Fibroblast of peridontal ligament (primary cell): ENCODE measurements at regions not wholly inside any gene's neighbourhood (a gene's known extent, or its start where the extent isn't known, plus 50 kb on each side); places are given as distances from the start of the nearest gene placed in this dataset.

Experiments used
- DNase-seq: peaks from one replicate; pipeline ENCODE4 v3.0.0-alpha.2; 2010; ENCODE audit errors: extremely low read depth

GRCh38 chr20:60693496-60694133, 558.4 kb upstream of the CDH4 start:
- DNase-seq = no peak

DNA sequence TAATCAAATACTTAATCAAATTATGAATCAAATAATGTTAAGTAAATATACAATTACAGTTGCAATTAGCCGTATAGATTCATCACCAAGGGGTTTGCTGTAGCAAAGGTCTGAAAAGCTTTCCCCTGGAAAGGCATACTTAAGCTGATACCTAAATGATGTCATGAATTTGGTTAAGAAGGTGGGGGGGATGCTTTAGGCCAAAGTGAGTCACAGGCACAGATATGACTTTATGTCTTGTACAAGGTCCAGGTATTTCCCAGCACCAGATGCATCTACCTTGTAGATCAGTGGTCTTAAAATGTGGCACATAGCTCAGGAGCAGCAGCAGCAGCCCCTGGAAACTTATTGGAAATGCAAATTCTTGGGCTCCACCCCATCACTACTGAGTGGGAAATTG, 557.3 kb upstream of the CDH4 start:
- DNase-seq = no peak

GRCh38 chr20:60695226-60696000, 556.6 kb upstream of the CDH4 start:
- no peak for DNase-seq

GRCh38 chr20:60697252-60697651, 554.8 kb upstream of the CDH4 start:
- DNase-seq = no peak

DNA sequence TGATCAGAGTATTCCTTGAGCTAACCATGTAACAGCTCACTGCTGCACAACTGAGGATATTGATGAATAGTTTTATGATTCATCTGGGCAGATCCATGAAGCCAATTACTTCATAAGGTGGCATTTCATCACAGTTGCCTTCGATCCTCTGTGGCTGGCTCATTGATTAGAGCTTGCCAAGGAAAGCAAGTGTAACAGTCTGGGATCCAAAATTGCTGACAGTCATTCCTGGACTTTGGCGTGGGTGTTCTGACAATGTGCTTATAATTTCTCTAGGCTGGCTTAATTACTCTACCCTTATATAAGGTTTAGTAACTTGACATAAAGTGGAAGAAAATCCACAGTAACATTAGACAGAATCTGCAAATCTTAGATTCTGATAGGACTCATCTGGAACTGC, 551.3 kb upstream of the CDH4 start:
- DNase-seq = no peak

DNA sequence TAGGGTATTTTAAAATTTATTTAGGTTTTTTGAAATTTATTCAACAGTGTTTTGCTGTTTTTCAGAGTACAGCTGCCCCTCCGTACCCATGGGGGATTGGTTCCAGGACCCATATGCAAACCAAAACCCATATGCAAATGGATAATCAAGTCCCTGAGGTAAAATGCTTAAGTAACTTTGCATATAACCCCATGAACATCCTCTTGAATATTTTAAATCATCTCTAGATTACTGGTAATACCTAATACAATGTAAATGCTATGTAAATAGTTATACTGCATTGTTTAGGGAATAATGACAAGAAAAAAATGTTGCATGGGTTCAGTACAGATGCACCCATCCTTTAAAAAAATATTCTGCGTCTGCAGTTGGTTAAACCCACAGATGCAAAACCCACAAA, 547.9 kb upstream of the CDH4 start:
- no peak for DNase-seq

GRCh38 chr20:60713396-60713795, 538.7 kb upstream of the CDH4 start:
- no peak for DNase-seq

GRCh38 chr20:60715172-60715571, 536.9 kb upstream of the CDH4 start:
- DNase-seq = no peak

GRCh38 chr20:60718743-60719480, 533.1 kb upstream of the CDH4 start:
- no peak for DNase-seq

GRCh38 chr20:60725311-60725906, 526.7 kb upstream of the CDH4 start:
- no peak for DNase-seq

DNA sequence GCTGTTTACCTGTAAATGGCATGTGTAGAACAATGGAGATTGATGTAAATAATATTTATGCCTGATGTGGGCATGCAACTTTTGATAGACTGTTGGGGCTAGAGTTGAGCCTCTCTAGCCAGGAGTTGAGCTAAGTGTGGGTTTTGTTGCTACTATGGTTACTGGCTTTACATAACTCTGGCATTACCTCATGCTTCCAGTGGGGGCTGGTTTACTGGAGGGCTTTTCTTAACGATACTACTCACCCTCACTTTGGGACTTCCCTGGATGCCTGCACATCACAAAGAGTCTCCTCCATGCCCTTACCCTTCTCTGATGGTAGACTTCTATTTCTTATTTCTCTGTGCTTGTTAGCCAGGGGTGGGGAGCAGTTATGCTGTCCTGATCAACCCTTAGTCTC, 524.6 kb upstream of the CDH4 start:
- no peak for DNase-seq

DNA sequence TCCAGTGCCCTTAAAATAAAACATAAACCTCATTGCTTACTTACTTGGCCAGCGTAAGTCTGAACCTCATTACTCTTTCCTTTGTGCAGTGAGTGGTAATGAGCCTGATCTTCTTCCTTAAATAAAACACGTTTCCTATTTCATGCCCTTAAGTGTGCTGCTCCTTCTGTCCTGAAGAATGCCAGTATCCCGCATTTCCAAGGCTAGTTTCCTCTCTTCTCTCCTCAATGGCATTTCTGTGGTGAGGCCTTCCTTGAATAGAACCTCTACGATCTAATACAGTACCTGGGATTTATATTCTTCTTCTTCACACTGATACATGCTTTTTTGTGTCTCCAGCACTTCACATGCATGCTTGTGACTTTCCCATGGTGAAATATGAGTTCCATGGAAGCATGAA, 523.4 kb upstream of the CDH4 start:
- DNase-seq = no peak

DNA sequence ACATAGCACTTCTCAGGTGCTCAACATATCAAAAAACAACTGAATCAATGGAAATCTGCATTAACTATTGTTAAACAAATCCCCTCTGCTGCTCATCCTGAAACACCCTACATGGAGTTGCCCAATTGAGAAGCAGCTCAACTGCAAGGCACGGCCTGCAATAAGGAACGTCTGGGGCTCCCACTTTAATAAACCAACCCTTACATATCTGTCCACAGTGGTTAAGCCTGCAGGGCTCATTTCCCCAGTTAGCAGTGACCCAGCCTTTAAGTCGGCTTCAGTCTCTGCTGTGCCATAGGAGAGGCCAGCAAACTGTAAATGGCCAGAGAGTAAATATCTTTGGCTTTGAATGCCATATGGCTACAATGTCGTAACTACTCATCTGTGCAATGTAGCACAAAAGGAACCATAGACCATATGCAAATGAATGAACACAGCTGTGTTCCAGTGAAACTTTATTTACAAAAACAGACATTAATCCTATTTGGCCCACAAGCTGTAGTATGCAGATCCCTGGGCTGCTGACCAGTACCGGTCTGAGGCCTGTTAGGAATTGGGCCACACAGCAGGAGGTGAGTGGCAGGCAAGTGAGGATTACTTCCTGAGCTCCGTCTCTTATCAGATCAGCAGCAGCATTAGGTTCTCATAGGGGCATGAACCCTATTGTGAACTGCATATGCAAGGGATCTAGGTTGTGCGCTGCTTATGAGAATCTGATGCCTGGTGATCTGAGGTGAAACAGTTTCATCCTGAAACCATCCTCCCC, 522.7 kb upstream of the CDH4 start:
- DNase-seq = no peak

GRCh38 chr20:60732322-60732721, 519.7 kb upstream of the CDH4 start:
- DNase-seq = no peak

DNA sequence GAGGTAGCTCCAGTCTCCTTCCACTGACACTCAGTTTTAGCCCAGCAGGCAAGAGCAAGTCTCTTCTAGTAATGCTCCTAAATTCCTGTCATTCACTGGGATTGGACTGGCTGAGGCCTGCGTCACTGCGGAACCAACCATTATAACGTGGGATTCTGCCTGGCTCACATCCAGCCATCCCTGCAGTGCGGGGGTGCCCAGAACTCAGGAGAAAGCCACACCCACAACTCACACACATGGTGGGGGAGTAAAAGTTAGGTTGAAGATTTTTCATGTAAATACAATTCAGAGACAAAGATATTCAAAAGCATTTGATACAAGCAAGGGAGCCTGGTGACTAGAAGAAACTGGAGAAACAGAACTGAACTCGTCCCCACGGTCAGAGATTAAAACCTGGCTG, 504.0 kb upstream of the CDH4 start:
- no peak for DNase-seq

DNA sequence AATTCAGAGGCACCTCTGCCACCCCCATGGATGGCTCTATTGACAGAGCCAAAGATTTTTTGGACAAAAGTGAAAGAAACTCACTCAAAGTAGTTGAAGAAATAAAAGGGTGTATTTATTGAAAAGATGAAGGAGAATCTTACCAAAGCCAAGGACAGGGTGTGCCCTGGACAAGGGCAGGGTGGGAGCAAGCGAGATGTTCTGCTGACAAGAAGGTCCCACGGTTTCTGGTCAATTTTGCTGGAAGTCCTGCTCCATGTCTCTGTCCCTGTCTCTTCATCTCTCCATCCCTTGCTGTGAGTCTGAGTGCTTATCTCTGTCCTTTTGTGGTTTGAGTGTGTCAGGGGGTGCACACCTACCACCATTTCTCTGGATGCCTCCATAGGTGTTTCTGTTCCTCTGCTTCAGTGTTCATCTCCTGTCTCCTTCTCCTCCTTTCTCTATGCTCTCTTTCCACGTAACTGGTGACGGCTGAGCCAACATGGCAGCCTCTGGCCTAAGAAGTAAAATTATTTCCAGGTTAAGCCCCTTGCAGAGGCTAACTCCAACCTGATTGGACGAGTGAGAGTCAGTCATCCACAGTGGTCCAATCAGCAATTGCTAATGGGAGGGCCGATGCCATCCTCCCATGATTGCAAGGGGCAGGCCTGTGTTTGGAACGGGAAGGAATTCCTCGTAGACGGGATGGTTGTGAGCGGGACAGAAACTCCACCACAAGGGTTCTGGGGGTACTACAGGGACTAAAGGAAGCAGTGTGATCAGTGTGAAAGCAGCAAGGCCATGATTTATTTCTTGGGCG, 502.1 kb upstream of the CDH4 start:
- DNase-seq = no peak

DNA sequence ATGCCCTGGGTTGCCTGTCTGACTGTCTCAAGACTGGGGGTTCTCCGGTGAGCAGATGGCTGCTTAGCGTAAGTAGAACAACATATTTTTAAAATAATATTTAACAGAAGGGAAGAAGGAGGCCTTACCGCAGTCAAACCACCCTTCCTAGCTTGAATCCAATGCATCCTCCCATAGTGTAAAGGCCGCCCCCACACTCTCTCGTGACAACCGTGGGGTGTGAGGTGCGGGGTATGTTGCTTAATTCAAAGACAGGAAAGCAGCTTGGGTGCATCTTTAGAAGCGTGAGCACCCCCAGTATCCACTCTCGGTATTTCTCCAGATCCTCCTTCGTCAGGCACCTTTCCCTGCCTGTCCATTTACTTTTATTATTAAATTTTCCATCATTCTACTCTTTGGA, 501.2 kb upstream of the CDH4 start:
- no peak for DNase-seq

- no peak for DNase-seq
Observed at GRCh38 chr20:60751826-60752225, 500.2 kb upstream of the CDH4 start.

DNA sequence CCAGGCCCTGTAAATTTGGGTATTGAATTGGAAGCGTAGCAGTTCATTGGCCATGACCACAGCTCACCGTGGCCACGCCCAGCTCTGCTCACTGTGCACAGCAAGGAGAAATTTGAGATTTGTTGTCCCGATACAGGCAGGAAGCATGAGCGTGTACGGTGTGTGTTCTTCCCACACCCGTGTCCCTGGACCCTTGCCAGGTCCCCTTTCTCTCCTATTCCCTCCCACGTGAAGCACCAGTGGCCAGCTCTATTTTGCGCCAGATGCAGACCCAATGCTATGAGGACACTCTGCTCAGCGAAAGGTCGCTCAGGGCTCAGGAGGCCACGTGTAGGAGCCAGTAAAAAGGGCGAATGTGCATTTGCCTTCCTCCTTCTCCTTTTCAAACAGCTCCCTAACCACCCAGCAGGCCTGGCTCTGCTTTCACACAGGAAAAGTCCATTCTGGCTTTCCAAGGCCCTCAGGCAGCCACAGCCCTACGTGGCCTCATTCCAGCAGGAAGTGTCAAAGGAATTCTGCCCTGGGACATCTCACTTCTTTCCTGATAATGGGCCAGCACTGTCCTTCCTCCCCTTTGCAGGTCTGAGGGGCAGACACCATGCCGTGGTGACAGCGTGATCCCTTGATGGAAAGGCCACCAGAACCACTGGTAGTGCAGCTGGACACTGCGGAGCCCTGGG, 499.2 kb upstream of the CDH4 start:
- no peak for DNase-seq

- no peak for DNase-seq
Observed at GRCh38 chr20:60754856-60755255, 497.2 kb upstream of the CDH4 start.
